CD4-positive, alpha-beta T cell treated with Interleukin-6 for 4 hours (primary cell): ENCODE measurements at regions not wholly inside any gene's neighbourhood (a gene's known extent, or its start where the extent isn't known, plus 50 kb on each side); places are given as distances from the start of the nearest gene placed in this dataset.

Experiments
- DNase-seq: peaks from one replicate; pipeline ENCODE4 v3.0.0-alpha.2; 2020; ENCODE audit warnings: mixed read lengths

GRCh38 chr13:48181482-48182145, 51.4 kb upstream of the ITM2B start:
- DNase-seq: no peak

DNA sequence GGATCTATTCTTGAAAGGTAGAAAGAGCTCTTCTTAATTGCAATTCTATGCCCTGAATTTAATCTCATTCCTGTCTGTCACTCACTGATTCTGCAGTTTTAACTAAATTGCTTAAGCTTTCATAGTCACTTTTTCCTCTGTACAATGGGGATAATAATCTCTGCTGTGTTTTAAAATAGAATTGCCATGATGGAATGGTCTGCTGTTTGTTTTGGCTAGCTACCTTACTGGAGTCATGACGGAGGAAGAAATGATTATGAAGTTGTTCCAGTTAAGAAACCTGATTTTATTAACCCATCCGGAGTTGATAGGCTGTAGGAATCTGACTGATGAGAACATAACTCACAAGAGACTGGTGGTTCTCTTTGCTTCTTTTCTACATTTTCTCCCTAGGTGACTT, 54.9 kb upstream of the ITM2B start:
- no peak for DNase-seq

GRCh38 chr13:48176781-48177180, 56.2 kb upstream of the ITM2B start:
- DNase-seq: no peak

DNA sequence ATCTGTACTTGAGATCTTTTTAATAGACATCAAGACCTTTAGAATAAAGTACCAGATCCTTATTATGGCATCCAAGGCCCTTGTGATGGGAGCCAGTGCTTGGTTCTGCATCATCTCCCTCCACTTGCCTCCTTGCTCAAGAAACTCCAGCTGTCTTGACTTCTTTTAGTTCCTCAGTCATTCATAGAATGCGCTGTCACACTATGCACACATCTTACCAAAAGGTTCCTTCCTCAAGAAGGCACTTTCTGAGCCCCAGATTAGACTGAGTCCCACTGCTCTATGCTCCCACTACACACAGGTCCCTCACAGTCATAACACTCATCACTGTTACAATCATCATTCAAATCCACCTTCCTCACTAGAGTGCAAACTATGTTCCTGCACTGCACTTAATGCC, 57.8 kb upstream of the ITM2B start:
- DNase-seq: no peak

DNA sequence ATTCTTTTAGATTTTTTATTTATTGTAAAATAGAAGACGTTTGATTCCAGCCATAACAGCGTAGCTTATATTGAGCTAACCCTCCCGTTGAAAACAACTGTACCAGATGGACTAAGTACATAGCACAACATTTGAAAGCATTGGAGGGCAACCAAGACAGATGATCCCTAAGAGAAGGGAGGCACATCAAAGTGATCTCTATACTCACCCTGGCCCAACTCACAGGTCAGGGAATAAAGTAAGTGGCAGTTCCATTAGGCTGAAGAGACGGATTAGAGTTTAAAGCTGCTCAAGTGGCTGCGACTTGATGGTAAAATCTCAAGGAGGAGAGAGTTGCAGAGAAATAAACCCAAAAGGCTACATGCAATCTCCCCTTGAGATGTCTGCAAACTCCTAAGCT, 65.1 kb upstream of the ITM2B start:
- DNase-seq: no peak

- no peak for DNase-seq
Observed at GRCh38 chr13:48165727-48166126, 67.3 kb upstream of the ITM2B start.

DNA sequence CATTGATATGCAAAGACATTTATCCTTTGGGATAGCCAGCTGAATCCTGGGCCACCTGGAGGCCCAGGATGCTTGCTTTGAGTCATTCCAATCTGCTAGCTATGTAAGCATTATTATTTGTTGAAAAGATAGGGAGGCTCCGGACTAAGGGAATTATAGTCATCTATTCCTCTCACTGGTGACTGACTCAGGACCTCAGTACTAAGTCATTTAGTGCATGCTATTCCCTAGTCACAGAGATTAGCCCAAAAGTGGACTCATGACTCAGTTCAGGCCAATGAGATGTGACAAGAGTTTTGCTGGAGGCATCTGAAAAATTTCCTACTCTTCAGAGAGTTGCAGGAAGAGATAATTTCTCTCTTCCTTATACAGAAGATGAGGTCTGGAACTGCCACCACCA, 67.9 kb upstream of the ITM2B start:
- no peak for DNase-seq

DNA sequence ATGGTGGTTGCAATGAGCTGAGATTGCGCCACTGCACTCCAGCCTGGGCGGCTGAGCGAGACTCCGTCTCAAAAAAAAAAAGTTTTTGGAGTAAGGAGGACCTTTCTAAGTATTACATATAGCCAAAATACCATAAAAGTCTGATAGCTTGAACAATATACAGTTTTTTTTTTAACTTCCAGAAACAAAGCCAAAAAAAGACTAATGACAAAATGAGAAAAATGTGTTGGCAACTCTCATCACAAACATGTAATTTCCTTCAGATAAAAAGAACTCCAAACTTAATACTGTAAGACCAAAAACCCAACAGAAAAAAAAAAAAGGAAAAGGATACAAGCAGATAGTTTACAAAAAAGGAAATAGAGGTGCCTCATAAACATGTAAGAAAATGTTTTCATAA, 68.2 kb upstream of the MED4 start:
- no peak for DNase-seq

DNA sequence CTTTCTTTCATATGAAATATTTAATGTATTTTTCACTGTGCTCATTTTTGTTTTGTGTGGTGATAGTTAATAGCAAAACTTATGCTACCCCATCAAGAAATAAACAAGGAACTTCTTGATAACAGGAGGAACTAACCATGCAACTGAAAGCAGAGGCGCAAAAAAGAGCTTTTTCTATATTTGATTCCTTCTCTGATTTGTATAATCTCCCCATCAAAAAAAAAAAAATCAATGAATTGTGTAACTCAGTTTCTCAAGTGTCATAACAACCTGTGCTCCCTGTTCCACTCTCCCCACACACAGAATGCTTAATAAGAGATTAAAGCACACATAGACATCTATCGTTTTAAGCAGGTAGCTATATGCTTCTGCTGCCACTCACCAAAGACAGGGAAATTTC, 67.3 kb upstream of the MED4 start:
- DNase-seq: no peak

- no peak for DNase-seq
Observed at GRCh38 chr13:48161530-48162179, 66.8 kb upstream of the MED4 start.

DNA sequence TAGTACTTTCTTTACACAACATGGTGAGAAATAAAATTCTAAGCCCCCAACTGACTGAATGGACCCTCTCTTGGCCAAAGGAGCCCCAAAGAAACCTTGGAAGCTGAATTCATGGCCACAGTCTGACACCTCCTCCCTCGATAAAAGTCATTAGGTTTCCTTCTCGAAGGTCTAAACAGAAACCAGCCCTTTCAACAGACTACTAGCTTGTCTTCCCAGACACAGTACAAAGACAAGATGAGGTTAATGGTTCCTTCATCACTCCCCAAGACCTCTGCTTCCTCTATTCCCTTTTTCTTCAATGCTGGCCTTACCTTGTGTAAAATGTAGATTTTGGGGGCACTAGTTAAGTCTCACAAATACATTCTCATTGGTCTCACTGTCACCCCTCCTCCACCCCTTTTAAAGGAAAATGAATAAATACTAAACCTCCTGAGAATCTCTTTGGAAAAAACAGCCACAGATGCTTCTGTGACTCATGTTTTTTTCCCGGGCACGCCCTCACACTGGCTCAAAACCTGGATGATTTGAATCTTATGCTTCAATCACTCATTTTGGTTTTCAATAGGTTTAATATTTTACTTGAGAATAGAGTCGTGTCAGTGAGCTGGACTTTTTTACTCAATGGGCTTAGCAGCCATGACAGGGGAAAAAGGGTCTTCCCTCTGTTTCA, 65.8 kb upstream of the MED4 start:
- no peak for DNase-seq

DNA sequence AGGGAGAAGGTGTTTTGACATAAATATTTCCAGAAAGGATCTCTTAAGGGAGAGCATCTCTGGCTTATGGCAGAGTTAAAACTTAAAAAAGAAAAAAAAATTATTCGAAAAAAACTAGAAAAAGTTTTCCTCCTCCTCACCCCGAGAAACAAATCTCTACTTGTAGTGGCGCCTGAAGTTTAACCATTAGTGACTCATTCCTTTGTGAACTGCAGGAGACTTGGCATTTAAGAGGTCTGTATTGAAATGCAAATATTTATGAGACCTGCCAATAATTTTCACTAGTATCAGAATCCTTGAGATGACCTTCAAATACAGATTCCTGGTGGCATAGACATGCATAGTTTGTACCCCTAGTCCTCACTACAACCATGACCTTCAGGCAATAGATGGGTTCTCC, 64.9 kb upstream of the MED4 start:
- no peak for DNase-seq

GRCh38 chr13:48159401-48159800, 64.5 kb upstream of the MED4 start:
- no peak for DNase-seq

- DNase-seq: no peak
Observed at GRCh38 chr13:48158915-48159314, 64.0 kb upstream of the MED4 start.

GRCh38 chr13:48158290-48158689, 63.4 kb upstream of the MED4 start:
- DNase-seq: peak; percentile 22

DNA sequence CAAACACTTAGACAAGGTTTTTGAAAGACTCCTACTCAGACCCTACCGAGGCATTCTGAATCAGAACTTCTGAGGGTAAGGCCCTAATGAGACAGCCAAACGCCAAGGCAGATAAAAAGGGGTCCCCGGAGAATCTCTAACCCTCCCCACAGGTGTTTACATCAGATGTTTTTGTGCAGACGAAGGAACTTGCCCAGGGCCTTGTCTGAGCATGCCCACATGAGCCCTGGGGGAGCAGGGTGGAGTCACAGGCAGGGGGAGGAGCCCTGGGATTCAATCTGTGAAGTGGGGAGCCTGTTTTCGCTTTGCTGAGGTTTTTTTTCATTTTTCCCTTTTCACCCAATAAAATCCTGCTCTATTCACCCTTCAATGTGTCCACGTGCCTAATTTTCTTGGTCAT, 61.6 kb upstream of the MED4 start:
- DNase-seq: peak; percentile 91

- peak; percentile 50 for DNase-seq
Observed at GRCh38 chr13:48155848-48156247, 60.9 kb upstream of the MED4 start.

DNA sequence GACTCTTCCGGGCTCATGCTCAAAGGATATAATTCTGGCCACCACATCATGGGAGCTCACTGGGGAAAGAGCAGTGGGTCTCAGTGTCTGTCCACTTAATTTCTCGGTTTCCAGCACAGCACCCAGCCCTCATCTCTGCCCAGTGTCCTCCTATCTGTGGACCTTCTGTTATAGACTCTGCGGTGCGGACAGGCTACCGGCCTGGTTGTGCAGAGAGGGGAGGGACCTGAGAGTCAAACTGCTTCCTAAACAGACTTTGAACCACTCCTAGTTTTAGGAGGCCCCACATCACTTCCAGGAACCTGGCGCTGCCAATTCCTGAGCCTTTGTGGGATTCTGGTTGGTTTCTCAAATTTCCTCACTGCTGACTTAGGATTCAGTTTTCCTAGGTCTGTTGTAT, 59.8 kb upstream of the MED4 start:
- DNase-seq: no peak

DNA sequence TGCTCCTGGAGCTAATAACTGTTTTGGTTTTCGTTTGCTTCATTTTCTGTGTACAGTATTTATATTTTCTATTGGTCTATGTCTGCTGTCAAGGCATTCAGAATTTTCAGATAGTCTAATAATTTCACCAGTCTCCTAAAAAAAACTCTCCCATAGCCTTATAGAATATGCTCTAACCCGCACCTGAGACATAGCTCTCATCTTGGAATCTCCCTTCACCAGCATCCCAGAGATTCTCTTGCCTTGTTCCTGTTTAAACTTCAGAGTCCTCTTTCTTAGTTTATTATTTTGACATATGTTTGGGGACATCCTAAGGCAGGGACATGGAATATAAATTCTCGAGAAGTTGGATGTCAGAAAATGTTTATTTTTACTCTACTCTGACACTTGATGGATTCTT, 58.3 kb upstream of the MED4 start:
- DNase-seq: no peak

DNA sequence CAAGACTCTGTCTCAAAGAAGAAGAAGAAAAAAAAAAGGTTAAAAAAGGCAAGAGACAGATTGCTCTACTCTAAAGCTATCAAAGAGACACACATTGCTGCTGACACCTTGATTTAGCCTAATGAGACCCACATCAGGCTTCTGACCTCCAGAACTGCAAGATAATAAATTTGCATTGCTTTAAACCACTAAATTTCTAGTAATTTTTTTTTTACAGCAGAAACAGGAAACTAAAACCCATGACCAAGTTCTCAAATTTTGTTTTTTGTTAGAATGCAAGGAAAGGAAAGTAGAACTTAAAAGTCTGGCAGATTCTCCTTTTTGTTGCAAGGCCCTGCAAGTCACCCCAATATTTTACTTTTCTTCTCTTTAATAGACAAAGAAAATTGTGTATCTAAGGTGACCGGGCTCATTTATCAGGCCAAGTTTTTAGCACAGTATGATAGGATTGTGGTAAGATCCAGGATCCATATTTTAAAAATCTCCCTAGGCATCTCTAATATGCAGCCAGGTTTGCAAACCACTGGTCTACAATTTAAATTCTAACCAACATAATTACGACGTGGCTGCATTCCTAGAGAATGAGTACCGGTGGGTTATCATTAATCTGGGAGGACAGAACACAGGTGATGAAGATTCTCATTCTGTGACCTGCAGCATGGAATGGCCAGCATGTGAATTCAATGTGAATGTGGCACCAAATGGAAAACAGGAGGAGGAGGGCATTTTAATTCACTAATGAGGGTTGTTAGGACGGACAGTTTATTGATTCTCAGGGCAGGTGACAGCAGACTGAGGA, 56.7 kb upstream of the MED4 start:
- DNase-seq: no peak

GRCh38 chr13:48148454-48148853, 53.5 kb upstream of the MED4 start:
- no peak for DNase-seq

DNA sequence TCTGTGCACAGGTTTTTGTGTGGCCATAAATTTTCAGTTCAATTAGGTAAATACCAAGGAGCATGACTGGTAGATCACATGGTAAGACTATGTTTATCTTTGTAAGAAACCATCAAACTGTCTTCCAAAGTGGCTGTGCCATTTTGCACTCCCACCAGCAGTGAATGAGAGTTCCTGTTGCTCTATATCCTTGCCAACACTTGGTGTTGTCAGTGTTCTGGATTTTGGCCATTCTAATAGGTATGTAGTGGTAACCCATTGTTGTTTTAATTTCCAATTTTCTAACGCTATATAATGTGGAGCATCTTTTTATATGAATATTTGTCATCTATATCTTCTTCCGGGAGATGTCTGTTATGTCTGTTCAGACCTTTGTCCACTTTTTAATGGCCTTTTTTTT, 51.7 kb upstream of the MED4 start:
- DNase-seq: no peak

- no peak for DNase-seq
Observed at GRCh38 chr13:48146122-48146521, 51.2 kb upstream of the MED4 start.
